ENCODE measurements at regions not wholly inside any gene's neighbourhood (a gene's known extent, or its start where the extent isn't known, plus 50 kb on each side); places are given as distances from the start of the nearest gene placed in this dataset.
"Not testable (repeated sequence)": the region's sequence is repeated elsewhere in the genome, so short reads cannot be mapped to it uniquely, and the experiment has no call there.

DNA sequence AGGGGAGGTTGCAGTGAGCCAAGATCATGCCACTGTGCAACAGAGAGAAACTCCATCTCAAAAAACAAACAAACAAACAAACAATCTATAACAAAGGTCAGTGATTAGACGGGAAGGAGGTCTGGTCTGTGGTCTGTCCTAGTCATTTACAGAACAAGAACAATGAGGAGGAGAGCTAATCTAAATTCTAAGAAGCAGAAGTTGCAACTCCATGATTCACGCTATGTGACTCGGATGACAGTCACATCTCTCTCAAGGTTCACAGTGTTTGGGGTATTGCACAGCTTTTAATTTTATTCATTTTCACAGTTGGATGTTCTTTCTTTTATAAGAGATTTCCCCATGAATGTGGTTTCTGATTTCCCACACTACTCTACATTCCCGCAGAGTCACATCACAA, 218.7 kb upstream of the PIEZO2 start:
- WGBS, result 82% methylated on average over 4 of the region's 4 CpGs
- Histone ChIP-seq H3K36me3 (no peaks in the 10 kb centered on the region), H3K27me3 (no peaks in the 10 kb centered on the region), H3K4me3 (no peak overlapping the region), H3K9me3 (no peaks in the 10 kb centered on the region), H3K4me1 (no peaks in the 10 kb centered on the region), H3K27ac (no peak overlapping the region)
- TF ChIP-seq, protein P1, sequence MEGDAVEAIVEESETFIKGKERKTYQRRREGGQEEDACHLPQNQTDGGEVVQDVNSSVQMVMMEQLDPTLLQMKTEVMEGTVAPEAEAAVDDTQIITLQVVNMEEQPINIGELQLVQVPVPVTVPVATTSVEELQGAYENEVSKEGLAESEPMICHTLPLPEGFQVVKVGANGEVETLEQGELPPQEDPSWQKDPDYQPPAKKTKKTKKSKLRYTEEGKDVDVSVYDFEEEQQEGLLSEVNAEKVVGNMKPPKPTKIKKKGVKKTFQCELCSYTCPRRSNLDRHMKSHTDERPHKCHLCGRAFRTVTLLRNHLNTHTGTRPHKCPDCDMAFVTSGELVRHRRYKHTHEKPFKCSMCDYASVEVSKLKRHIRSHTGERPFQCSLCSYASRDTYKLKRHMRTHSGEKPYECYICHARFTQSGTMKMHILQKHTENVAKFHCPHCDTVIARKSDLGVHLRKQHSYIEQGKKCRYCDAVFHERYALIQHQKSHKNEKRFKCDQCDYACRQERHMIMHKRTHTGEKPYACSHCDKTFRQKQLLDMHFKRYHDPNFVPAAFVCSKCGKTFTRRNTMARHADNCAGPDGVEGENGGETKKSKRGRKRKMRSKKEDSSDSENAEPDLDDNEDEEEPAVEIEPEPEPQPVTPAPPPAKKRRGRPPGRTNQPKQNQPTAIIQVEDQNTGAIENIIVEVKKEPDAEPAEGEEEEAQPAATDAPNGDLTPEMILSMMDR (IDR thresholded peaks at IDR 0.05), result no peak
- no peak for DNase-seq (ENCODE audit: low spot score in 2 of 2)

DNA sequence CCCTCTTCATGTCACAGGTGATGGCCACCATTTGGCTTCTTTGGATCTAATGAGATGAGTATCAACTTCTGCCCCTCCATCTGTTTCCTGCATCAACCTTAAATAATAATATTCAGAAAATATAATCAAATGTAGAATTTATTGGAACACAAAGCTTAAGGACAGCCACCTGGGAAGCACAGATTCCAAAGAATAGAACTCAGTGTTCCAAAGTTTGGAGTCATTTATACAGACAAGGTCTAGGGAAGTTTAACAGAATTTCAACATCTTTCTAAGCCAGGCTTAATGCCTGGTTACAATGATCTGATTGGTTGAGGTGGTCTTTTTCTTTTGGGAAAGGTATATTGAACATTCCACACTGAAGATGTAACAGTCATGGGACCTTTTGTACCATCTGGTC, 218.0 kb upstream of the PIEZO2 start:
- TF ChIP-seq EP300 (IDR thresholded peaks at IDR 0.05) (no peak), POLR2A (IDR thresholded peaks at IDR 0.05) (no peak), POLR2AphosphoS5 (IDR thresholded peaks at IDR 0.05) (no peak)
- TF ChIP-seq, protein P1 (IDR thresholded peaks at IDR 0.05), result no peak
- H3K36me3 ChIP-seq, result no peaks in the 10 kb centered on the region
- no peak for DNase-seq (ENCODE audit: low spot score in 2 of 2)
- no peaks in the 10 kb centered on the region for H3K4me1 ChIP-seq
- H3K4me3 ChIP-seq, result no peak overlapping the region
- no peaks in the 10 kb centered on the region for H3K9me3 ChIP-seq
- H3K27me3 ChIP-seq, result no peaks in the 10 kb centered on the region
- H3K27ac ChIP-seq, result no peak overlapping the region

DNA sequence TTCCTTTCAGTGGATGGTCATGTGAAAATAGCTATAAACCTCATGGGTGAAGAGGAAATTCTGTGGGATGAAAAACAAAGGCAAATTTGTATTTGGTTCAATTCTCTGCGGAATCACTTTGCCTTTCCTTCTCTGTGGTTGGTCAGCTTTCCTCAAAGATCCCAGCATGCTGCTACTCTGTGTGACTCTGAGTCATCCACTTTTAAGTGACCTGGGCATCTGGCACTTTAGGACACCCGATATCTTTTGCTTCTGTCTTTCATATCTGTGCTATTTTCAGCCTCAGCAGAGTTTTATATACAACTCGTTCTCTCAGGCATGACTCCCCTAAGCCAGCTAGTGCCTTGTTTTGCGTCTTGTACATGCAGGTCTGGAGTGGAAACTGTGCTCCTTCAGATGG, 217.0 kb upstream of the PIEZO2 start:
- Histone ChIP-seq H3K27ac (no peak overlapping the region), H3K36me3 (no peaks in the 10 kb centered on the region), H3K27me3 (no peaks in the 10 kb centered on the region), H3K4me3 (no peak overlapping the region), H3K4me1 (no peaks in the 10 kb centered on the region), H3K9me3 (no peaks in the 10 kb centered on the region)
- TF ChIP-seq POLR2AphosphoS5 (IDR thresholded peaks at IDR 0.05), result no peak
- TF ChIP-seq EP300 (IDR thresholded peaks at IDR 0.05), result no peak
- TF ChIP-seq, protein P1 (IDR thresholded peaks at IDR 0.05), result no peak
- no peak for TF ChIP-seq POLR2A (IDR thresholded peaks at IDR 0.05)
- WGBS, result 56% methylated on average over 4 of the region's 4 CpGs
- no peak for DNase-seq (ENCODE audit: low spot score in 2 of 2)

DNA sequence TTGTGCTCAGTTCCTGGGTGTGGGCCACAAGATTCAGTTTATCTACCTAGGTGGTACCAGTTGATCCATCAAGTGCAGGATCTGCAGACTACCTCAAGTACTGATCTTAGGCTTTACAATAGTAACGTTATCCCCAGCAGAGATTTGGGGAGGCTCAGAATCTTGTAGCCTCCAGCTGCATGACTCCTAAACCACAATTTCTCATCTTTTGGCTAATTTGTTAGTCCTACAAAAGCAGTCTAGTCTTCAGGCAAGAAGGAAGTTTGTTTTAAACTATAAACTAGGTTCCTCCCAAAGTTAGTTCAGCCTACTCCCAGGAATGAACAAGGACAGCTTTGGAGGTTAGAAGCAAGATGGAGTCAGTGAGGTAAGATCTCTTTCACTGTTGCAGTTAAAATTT, 213.5 kb upstream of the PIEZO2 start:
- no peaks in the 10 kb centered on the region for H3K36me3 ChIP-seq
- no peaks in the 10 kb centered on the region for H3K4me1 ChIP-seq
- DNase-seq (ENCODE audit: low spot score in 2 of 2), result no peak
- WGBS, result 100% methylated on average over 1 of the region's 1 CpG
- TF ChIP-seq POLR2AphosphoS5 (IDR thresholded peaks at IDR 0.05) (no peak), EP300 (IDR thresholded peaks at IDR 0.05) (no peak), POLR2A (IDR thresholded peaks at IDR 0.05) (no peak)
- TF ChIP-seq, protein P1 (IDR thresholded peaks at IDR 0.05), result no peak
- no peaks in the 10 kb centered on the region for H3K9me3 ChIP-seq
- no peak overlapping the region for H3K4me3 ChIP-seq
- no peak overlapping the region for H3K27ac ChIP-seq
- H3K27me3 ChIP-seq, result no peaks in the 10 kb centered on the region

DNA sequence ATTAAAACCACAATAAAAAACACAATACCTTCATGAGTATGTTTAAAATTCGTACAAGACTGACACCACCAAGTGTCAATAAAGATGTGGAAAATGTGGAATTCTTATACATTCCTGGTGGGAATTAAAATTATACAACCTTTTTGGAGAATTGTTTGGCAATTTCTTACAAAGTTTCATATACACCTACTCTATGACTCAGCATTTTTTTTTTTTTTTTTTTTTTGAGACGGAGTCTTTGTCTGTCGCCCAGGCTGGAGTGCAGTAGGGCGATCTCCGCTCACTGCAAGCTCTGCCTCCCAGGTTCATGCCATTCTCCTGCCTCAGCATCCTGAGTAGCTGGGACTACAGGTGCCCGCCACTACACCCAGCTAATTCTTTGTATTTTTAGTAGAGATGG, 212.5 kb upstream of the PIEZO2 start:
- not testable (repeated sequence) for H3K9me3 ChIP-seq; H3K27ac ChIP-seq; H3K4me1 ChIP-seq; H3K36me3 ChIP-seq; DNase-seq (ENCODE audit: low spot score in 2 of 2); H3K27me3 ChIP-seq; H3K4me3 ChIP-seq
- WGBS, result 97% methylated on average over 6 of the region's 6 CpGs

DNA sequence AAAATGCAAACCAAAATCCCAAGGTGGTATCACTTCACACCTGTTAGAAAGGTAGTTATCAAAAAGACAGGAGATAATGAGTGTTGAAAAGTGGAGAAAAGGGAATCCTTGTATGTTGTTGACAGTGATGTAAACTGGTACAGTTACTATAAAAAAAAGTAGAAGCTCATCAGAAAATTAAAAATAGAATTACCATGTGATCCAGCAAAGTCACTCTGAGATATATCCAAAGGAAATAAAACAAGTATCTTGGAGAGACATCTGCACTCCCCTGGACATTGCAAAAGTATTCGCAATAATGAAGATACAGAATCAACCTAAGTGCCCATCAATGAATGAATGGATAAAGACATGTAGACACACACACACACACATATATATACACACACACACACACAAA, 208.3 kb upstream of the PIEZO2 start:
- Histone ChIP-seq H3K4me1 (no peaks in the 10 kb centered on the region), H3K27me3 (no peaks in the 10 kb centered on the region), H3K36me3 (no peaks in the 10 kb centered on the region), H3K9me3 (no peaks in the 10 kb centered on the region), H3K4me3 (no peak overlapping the region), H3K27ac (no peak overlapping the region)
- 97% methylated on average over 1 of the region's 1 CpG for WGBS
- DNase-seq (ENCODE audit: low spot score in 2 of 2), result no peak
- TF ChIP-seq POLR2A (IDR thresholded peaks at IDR 0.05) (no peak), POLR2AphosphoS5 (IDR thresholded peaks at IDR 0.05) (no peak), EP300 (IDR thresholded peaks at IDR 0.05) (no peak)

DNA sequence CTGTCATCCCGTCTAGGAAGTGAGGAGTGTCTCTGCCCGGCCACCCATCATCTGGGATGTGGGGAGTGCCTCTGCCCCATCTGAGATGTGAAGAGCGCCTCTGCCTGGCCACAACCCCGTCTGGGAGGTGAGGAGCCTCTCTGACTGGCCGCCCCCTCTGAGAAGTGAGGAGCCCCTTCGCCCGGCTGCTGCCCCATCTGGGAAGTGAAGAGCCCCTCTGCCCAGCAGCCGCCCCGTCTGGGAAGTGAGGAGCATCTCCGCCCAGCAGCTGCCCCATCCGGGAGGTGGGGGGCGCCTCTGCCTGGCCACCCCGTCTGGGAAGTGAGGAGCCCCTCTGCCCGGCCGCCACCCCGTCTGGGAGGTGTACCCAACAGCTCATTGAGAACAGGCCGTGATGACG, 195.2 kb upstream of the PIEZO2 start:
- DNase-seq (ENCODE audit: low spot score in 2 of 2); H3K27ac ChIP-seq; H3K4me1 ChIP-seq; H3K4me3 ChIP-seq; H3K27me3 ChIP-seq; H3K36me3 ChIP-seq: not testable (repeated sequence)
- peaks cover 18% of the 10 kb centered on the region for H3K9me3 ChIP-seq
- WGBS, result 82% methylated on average over 17 of the region's 18 CpGs
